Inflammatory macrophage treated with lipopolysaccharide for 4 hours (primary cell): ENCODE measurements at regions not wholly inside any gene's neighbourhood (a gene's known extent, or its start where the extent isn't known, plus 50 kb on each side); places are given as distances from the start of the nearest gene placed in this dataset.

Source experiments
- DNase-seq: peaks from one replicate; pipeline ENCODE4 v3.0.0-alpha.2; 2020

DNA sequence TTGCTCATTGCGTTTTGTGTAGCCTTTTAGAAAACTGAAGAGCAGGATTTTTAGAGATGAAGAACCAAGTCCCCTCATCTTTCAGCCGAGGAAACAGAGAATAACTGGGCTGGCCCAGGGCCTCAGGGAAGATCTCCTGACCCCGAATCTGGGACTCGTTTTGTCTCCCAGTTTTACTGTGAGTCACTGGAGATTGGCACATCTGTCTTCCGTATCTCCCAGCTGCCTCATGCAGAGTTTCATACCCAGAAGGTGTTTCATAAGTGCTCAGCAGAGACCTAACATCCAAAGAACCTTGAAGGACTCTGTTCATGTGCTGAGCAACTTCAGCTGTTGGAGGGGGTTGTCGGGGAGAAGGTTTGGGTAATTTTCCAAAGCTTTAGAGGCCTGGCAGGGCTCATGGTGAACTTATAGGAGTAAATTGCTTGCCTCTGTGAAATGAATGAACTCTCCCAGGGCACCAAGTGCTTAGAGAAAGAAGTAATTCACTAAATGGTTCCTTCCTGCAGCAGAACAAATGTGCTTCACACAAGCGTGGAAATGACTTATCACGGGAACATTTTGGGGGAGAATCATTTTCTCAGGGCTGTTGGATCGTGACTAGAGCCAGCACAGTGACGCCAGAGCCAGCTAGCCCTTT lies 121.4 kb downstream of the FAM43A start:
- DNase-seq, result peak; percentile 43

DNA sequence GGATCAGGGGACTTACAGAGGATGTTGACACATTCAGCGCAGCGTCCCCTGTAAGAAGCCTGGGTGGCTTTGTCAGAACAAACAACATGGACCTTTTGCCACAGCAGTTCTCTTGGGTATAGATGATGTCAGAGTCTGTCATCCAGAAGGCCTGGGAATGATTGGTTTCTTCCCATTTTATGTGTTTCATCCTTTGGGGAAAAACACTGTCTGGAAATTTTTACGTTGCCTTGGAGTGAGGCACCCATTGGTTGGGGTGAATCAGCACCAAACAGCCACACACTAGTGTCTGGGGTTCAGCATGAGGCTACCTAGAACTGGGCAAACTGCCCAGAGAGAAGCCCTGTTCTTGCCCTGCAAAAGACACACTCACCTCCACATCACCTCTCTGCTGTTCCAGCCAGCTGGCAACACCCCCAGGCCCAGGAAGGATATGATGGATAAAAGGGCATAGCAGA lies 123.0 kb downstream of the FAM43A start:
- DNase-seq, result no peak

DNA sequence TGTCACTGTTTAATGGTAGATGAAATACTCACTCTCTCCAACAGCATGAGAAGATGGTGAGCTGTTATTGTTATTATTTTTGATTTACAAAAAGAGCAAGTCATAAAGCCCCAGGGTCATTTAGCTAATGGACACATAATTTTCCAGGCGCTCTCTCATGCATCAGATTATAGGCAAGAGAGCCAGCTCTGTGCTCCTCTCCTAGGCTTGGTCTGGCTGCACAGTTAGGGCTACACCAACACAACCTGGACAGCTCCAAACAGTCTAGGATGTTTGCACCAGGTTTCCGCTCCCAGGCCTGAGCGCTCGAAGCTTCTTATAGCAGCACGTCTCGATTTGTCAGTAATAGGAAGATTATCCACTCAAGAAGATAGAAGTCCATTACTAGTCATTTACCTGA lies 123.7 kb downstream of the FAM43A start:
- DNase-seq, result no peak

- no peak for DNase-seq
Measured at GRCh38 chr3:194810076-194810475, 124.4 kb downstream of the FAM43A start.

- DNase-seq, result no peak
Measured at GRCh38 chr3:194811118-194811517, 125.4 kb downstream of the FAM43A start.

DNA sequence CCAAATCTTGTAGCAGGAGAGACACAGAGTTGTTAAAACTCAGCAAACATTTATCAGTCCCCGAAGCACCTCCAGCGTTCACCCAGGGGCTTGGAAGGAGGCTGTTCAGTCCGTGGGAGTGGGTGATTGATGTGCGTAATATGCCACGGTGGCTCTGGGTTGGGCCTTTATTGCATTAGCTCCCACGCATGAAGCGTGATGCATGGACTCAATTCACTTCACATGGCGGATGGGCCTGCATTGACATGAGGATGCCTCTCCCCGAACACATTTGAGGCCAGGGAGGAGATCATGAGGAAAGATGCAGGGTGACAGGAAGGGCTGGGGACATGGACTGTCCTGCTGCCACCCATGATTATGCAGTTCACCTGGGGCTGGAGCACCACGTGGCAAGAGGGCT lies 126.5 kb downstream of the FAM43A start:
- DNase-seq, result no peak

- no peak for DNase-seq
Measured at GRCh38 chr3:194814878-194815357, 129.2 kb downstream of the FAM43A start.

DNA sequence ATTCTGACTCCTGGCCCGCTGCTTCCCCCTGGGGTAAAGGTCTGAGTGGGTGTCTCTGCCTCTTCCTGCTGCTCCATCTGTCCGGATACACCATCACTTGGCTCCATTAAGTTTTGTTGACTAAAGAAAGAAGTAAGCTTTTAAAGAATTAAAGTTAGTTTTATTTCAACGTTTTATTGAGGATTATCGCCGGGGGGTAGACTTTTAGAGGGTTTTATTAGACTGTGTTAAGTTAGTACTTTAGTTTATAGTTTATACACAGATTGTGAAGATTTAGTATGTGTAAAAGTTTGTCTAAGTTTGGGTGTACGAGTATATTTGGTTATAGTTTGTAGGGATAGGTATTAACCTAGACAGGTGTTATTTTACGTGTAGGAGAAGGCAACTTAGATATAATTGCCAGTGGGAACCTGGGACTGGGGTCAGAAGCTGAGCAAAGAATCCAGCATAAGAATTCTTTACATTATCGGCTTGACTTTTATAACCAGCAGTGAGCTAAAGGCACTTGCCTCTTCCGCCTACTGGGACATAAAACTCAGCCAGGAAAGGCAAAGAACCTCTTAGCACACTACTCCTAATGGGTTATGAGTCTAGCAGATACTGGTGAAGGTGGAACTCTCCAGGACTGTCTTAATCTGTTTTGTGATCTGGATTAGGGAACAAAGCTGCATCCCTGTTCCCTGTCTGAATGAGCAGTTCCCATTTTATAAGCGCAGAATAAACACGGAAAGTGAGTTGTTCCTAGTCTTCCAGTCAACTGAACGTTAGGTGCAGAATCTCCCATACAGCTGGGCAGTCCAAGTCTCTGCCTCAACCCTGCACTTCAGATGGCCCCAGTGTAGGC lies 131.3 kb downstream of the FAM43A start:
- DNase-seq, result no peak

GRCh38 chr3:194817592-194817930 lies 131.9 kb downstream of the FAM43A start:
- no peak for DNase-seq

DNA sequence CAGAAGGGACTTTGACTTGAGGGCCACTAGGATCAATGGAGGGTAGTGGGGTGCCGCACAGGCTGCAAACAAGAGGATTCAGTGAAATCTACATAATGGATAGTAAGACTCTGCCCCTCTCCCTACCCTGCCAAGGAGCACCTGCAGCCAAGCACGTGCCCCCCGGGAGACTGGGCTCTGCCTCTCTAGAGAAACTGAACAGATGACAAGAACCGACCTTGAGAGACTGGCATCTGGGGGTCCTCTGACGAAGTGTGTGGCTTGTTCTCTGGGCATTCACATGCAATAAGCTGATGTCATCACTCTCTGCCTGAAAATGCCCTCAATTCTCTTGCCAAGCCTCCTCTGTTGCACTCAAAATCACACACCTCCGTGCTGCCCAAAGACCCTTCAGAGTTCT lies 132.3 kb downstream of the FAM43A start:
- DNase-seq, result no peak

- DNase-seq, result no peak
Measured at GRCh38 chr3:194824100-194824499, 138.4 kb downstream of the FAM43A start.

DNA sequence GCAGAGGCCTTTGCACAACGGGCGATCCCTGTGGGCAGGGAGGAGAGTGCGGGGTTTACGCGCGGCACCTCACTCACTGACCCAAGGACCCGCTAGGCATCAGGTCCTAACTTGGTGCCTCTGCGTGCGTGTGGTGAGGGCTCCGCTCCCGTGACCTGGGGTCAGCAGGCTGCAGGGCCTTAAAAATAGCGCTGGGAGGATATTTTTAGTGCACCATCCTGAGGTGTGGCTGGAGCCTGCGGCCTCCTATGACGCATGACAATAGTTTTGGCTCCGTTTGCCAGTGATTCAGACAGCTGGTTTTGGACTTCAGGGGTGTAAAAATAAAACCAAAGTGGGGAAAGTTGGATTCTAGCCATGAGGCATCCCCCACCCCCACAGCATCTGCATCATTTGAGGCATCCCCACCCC lies 139.0 kb downstream of the FAM43A start:
- DNase-seq, result no peak

GRCh38 chr3:194826594-194826993 lies 140.9 kb downstream of the FAM43A start:
- no peak for DNase-seq

DNA sequence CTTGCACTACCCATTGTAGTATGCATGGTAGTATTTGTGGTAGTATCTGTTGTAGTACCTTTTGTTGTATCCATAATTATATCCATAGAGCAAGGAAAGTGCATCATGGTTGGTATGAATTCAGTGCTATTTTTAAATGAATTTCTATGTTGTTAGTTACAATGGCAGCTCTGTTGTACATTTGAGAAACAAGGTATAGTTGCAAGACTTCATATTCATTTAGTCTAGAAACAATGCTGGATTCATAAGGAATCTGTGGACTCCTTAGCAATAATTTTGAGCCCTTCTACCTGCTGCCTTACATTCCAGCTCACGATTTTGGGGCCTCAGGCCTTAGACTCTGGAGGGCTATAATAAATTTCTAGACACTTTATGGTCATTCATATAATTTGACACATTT lies 141.8 kb downstream of the FAM43A start:
- DNase-seq, result no peak

GRCh38 chr3:194828116-194828515 lies 142.4 kb downstream of the FAM43A start:
- DNase-seq, result no peak

DNA sequence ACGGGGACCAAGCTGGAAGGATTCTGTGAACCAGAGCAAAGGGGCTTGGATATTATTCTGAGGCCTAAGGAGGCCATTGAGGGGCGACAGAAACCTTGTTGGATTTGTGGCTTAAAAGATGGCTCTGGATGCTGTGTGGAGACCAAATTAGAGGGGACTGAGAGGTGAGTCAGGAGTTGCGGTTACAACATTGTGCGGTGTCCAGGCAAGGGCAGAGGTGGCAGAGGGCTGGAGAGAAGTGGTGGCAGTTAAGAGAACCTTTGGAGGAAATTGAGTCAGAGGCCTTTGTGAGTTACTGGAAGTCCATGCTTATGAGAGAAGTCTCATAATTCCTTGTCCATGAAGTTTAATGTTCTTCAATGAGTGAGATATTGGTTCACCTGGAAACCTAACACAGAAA lies 143.2 kb downstream of the FAM43A start:
- no peak for DNase-seq

DNA sequence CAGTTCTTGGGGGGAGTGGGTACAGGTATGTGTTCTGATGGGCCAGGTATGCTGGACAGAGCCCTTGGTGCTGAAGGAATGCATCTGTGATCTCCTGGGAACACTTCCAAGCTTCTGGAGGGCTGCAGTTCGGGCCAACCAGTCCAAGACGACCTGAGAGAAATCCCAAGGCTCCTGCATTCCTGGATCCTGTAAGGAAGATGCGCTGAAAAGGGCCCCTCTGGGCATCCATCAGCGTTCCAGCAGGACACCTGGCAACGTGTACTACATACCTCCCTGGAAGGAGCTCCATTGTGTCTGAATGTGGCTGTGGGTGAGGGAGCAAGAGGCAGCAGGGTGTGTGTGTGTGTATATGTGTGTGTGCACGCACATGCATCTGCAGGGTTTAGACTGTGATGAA lies 144.7 kb downstream of the FAM43A start:
- no peak for DNase-seq

DNA sequence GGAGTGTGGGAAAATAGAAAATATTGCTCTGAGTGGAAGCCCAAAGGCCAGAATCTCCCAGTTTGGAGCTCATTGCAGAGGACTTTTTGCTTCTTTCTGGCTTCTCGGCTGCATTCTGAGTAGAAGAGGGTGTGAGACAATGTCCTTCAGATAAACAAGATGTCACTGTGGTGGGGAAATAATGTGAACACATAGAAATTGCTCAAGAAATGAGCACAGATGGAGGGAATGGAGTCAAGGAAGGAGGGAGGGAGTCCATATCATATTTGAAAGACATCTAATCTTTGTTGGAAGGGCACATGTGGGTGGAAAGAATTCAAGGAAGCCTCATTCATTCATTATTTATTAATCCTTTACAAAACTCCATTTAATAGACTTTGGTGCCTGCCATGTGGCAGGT lies 145.3 kb downstream of the FAM43A start:
- DNase-seq, result no peak

- no peak for DNase-seq
Measured at GRCh38 chr3:194832346-194833104, 146.8 kb downstream of the FAM43A start.

DNA sequence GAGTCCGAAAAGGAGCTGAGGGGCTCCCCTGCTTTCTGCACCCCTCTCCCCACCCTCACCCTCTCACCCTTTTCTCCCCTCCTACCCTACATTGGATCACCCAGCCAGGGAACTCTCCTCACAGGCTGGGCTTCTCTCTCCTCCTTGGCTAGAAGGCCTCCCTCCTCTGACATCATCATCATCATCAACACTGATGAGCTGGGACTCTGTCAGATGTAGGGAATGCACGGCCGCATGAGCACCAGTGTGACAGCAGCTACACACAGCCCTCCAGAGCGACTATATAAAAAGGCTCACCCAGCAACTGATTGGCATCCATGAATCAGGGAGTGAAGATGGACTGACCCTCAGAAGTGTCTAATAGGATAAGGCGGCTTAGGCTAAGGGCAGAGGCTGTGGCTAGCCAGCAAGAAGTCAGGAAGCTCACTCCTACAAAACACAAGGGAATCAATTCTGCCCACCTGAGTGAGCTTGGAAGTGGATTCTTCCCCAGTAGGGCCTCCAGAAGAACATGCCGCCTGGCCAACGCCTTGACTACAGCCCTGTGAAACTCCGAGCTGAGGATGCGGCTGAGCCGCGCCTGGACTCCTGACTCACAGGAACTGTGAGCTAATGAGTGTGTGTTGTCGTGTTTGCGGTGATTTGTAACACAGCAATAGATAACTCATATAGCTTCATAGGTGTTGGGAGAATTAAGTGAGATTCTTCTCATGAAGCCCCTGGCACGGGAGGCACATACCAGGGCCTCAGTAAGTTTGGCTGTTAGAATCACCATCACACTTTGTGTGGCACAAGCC lies 147.6 kb downstream of the FAM43A start:
- DNase-seq, result no peak

DNA sequence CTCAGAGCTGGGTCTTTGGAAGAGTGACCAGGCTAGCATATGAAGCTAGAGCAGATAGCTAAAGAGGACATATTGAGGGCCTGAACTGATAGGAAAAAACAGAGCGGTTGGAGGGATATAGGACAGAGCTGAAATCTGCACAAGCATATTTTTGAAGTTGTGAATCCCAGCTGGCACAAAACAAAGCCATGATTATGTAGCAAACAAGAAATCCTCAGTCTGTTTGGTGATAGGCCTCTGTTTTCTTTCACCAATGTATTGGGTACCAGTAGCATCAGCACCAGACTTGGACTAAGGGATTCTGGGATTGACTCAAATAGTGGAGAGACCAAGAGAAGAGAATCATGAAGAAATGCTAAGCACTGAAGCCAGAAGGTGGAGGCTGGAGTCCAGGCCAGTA lies 151.0 kb downstream of the FAM43A start:
- DNase-seq, result no peak

- DNase-seq, result no peak
Measured at GRCh38 chr3:194837457-194838127, 151.9 kb downstream of the FAM43A start.
